Liver (tissue), 8 donors: ENCODE measurements at regions not wholly inside any gene's neighbourhood (a gene's known extent, or its start where the extent isn't known, plus 50 kb on each side); places are given as distances from the start of the nearest gene placed in this dataset.

Experiments used
- DNase-seq: peaks from one replicate; pipeline ENCODE4 v3.0.0-alpha.2; 2017; ENCODE audit warnings: low spot score
- H3K27ac ChIP-seq, 2 donors: one replicate each; pipeline ENCODE4 v1.7.0; 2013; ENCODE audit warnings: inconsistent platforms in 2 of 2, low read length in 2 of 2, control low read depth in 1 of 2, low read depth in 1 of 2, mild to moderate bottlenecking in 1 of 2
- H3K27me3 ChIP-seq, 4 donors: one replicate each; pipeline versions ENCODE4 v1.6.1 to v1.7.0; 2013; ENCODE audit warnings: low read length in 3 of 4, inconsistent platforms in 1 of 4, mild to moderate bottlenecking in 1 of 4, moderate library complexity in 1 of 4; ENCODE audit not compliant: control insufficient read depth in 4 of 4, insufficient read depth in 4 of 4
- H3K36me3 ChIP-seq, 4 donors: one replicate each; pipeline versions ENCODE4 v1.6.1 to v1.7.0; 2013; ENCODE audit warnings: low read length in 3 of 4, mild to moderate bottlenecking in 3 of 4, low read depth in 1 of 4, moderate library complexity in 1 of 4; ENCODE audit not compliant: control insufficient read depth in 4 of 4, insufficient read depth in 3 of 4
- H3K4me1 ChIP-seq, 4 donors: one replicate each; pipeline versions ENCODE4 v1.6.1 to v1.7.0; 2013; ENCODE audit warnings: low read length in 3 of 4, mild to moderate bottlenecking in 3 of 4, moderate library complexity in 1 of 4; ENCODE audit not compliant: control insufficient read depth in 4 of 4, insufficient read depth in 4 of 4
- H3K4me3 ChIP-seq, 3 donors: one replicate each; pipeline versions ENCODE4 v1.6.1 to v1.7.0; 2013; ENCODE audit warnings: low read length in 3 of 3, control low read depth in 1 of 3, low read depth in 1 of 3, mild to moderate bottlenecking in 1 of 3
- H3K9ac ChIP-seq, 2 donors: one replicate each; pipeline ENCODE4 v1.7.0; 2013; ENCODE audit warnings: low read length in 2 of 2, mild to moderate bottlenecking in 2 of 2, moderate library complexity in 2 of 2, control low read depth in 1 of 2, low read depth in 1 of 2
- H3K9me3 ChIP-seq, 4 donors: one replicate each; pipeline versions ENCODE4 v1.6.1 to v1.7.0; 2013; ENCODE audit warnings: low read length in 3 of 4; ENCODE audit not compliant: control insufficient read depth in 4 of 4
- ATF3 ChIP-seq: IDR thresholded peaks from 2 replicates; pipeline ENCODE4 v1.6.1; 2016; ENCODE audit warnings: antibody characterized with exemption
- CTCF ChIP-seq: fragments of 150-350 bp; IDR thresholded peaks from 2 replicates; pipeline ENCODE4 v1.5.1; 2017; ENCODE audit warnings: improper control_type of control experiment, low read depth, low read length; ENCODE audit not compliant: missing input control
- EGR1 ChIP-seq, 2 donors: IDR thresholded peaks; 2 replicates each; pipeline ENCODE4 v1.6.1; 2016 to 2018; ENCODE audit warnings: antibody characterized with exemption in 2 of 2, low read depth in 2 of 2
- FOXA1 ChIP-seq: IDR thresholded peaks from 2 replicates; pipeline ENCODE4 v1.6.1; 2016; ENCODE audit warnings: antibody characterized with exemption
- FOXA2 ChIP-seq: IDR thresholded peaks from 2 replicates; pipeline ENCODE4 v1.6.1; 2016; ENCODE audit warnings: antibody characterized with exemption
- GABPA ChIP-seq, 2 donors: IDR thresholded peaks in 1 of 2; conservative IDR thresholded peaks in 1 of 2; 2 replicates each; pipeline ENCODE4 v1.6.1; 2016; ENCODE audit warnings: antibody characterized with exemption in 2 of 2, mild to moderate bottlenecking in 1 of 2, moderate library complexity in 1 of 2
- HNF4A ChIP-seq, 2 donors: conservative IDR thresholded peaks; 2 replicates each; pipeline ENCODE4 v1.6.1; 2016; ENCODE audit warnings: antibody characterized with exemption in 2 of 2, mild to moderate bottlenecking in 2 of 2
- HNF4G ChIP-seq: IDR thresholded peaks from 2 replicates; pipeline ENCODE4 v1.6.1; 2016; ENCODE audit warnings: antibody characterized with exemption
- JUND ChIP-seq, 2 donors: IDR thresholded peaks; 2 replicates each; pipeline ENCODE4 v1.6.1; 2016; ENCODE audit warnings: antibody characterized with exemption in 2 of 2
- MAX ChIP-seq: IDR thresholded peaks from 2 replicates; pipeline ENCODE4 v1.6.1; 2016; ENCODE audit warnings: antibody characterized with exemption
- NR2F2 ChIP-seq: IDR thresholded peaks from 2 replicates; pipeline ENCODE4 v1.6.1; 2016; ENCODE audit warnings: antibody characterized with exemption
- RAD21 ChIP-seq, 2 donors: IDR thresholded peaks; 2 replicates each; pipeline ENCODE4 v1.6.1; 2016; ENCODE audit warnings: antibody characterized with exemption in 2 of 2, mild to moderate bottlenecking in 2 of 2
- REST ChIP-seq: IDR thresholded peaks from 2 replicates; pipeline ENCODE4 v1.6.1; 2016; ENCODE audit warnings: antibody characterized with exemption, mild to moderate bottlenecking
- RXRA ChIP-seq, 2 donors: IDR thresholded peaks; 2 replicates each; pipeline ENCODE4 v1.6.1; 2017 to 2018; ENCODE audit warnings: antibody characterized with exemption in 2 of 2, mild to moderate bottlenecking in 1 of 2
- SP1 ChIP-seq: IDR thresholded peaks from 2 replicates; pipeline ENCODE4 v1.6.1; 2018; ENCODE audit warnings: antibody characterized with exemption, mild to moderate bottlenecking
- TAF1 ChIP-seq: conservative IDR thresholded peaks from 2 replicates; pipeline ENCODE4 v1.6.1; 2016; ENCODE audit warnings: antibody characterized with exemption, mild to moderate bottlenecking
- YY1 ChIP-seq: IDR thresholded peaks from 2 replicates; pipeline ENCODE4 v1.6.1; 2016; ENCODE audit warnings: antibody characterized with exemption, mild to moderate bottlenecking
- ZBTB33 ChIP-seq: IDR thresholded peaks from 2 replicates; pipeline ENCODE4 v1.6.1; 2016; ENCODE audit warnings: antibody characterized with exemption
- WGBS: extraction: QIAGEN DNeasy Blood & Tissue Kit; methylation state at CpG from one replicate; pipeline ENCODE4 v1.1.7; 2013; 5-methylcytosine and 5-hydroxymethylcytosine counted together
- donor health status: healthy.
- donor health status: healthy.
- donor health status: healthy.
- donor health status: healthy.
- donor health status: healthy.

- Histone ChIP-seq H3K27ac (no peak overlapping the region), H3K9ac (no peak overlapping the region), H3K9me3 (no peaks in the 10 kb centered on the region), H3K4me1 (no peaks in the 10 kb centered on the region), H3K4me3 (no peak overlapping the region), H3K36me3 (no peaks in the 10 kb centered on the region), H3K27me3 (peaks cover 0 to 3% (median 0%) of the 10 kb centered on the region in 4 donors)
- TF ChIP-seq ATF3 (no peak), RXRA (IDR thresholded peaks at IDR 0.05) (no peak), MAX (no peak), NR2F2 (no peak), FOXA2 (no peak), RAD21 (IDR thresholded peaks at IDR 0.05) (no peak), EGR1 (IDR thresholded peaks at IDR 0.05; ENCODE audit: low read depth in 2 of 2) (no peak), CTCF (no peak), FOXA1 (no peak), REST (no peak), HNF4A (conservative IDR thresholded peaks at IDR 0.05) (no peak), TAF1 (no peak), ZBTB33 (no peak), SP1 (no peak), JUND (IDR thresholded peaks at IDR 0.05) (no peak), GABPA (IDR thresholded peaks at IDR 0.05 in 1 of 2, conservative IDR thresholded peaks at IDR 0.05 in 1 of 2) (no peak), YY1 (no peak), HNF4G (no peak)
- WGBS = 82% methylated on average over 2 of the region's 2 CpGs
- DNase-seq = no peak
These were observed 410.9 kb downstream of the PDGFC start for GRCh38 chr4:156560701-156561100.
